ENCODE measurements at regions not wholly inside any gene's neighbourhood (a gene's known extent, or its start where the extent isn't known, plus 50 kb on each side); places are given as distances from the start of the nearest gene placed in this dataset.
"Not testable (repeated sequence)": the region's sequence is repeated elsewhere in the genome, so short reads cannot be mapped to it uniquely, and the experiment has no call there.

DNA sequence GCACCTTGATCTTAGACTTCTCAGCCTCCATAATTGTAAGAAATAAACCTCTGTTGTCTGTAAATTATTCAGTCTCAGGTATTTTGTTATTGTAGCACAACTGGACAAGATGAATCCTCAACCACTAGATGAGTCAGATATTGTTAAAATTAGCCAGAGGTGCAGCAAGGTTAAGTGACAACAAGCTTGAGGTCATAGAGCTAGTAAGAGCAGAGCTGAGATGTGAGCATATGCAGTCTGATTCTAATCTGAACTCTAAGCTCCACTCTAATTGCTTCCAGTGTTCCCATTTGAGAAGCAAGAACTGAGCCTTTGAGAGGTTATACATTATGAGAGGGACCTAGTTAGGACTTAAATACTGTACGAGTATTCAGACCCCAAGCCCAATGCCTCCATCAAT is 93.1 kb downstream of the FZD1 start:
- DNase-seq: no peak

GRCh38 chr7:91357901-91358300 is 93.7 kb downstream of the FZD1 start:
- no peak for DNase-seq

DNA sequence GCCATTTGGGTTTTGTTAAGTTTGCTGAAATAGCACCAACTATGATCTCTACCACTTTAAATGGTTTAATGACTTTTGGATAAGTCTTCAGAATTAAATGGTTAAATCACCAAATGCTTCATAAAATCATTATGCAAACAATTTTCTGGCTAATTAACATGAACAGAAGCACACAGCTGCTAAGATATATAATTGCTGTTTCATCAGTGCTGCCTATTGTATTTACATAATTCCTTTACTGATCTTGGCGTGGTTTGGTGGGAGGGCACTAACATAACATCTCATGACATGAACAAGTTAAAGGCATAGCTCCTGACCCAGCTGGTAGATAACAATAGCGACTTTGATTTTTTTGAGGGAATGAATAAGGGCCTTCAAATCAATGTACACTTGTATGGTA is 94.1 kb downstream of the FZD1 start:
- no peak for DNase-seq

DNA sequence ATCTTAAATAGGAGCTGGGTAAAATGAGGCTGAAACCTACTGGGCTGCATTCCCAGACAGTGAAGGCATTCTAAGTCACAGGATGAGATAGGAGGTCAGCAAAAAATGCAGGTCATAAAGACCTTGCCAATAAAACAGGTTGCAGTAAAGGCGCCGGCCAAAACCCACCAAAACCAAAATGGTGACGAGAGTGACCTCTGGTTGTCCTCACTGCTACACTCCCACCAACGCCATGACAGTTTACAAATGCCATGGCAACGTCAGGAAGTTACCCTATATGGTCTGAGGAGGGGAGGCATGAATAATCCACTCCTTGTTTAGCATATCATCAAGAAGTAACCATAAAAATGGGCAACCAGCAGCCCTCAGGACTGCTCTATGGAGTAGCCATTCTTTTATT is 100.9 kb downstream of the FZD1 start:
- DNase-seq: not testable (repeated sequence)

- DNase-seq: no peak
Measured at GRCh38 chr7:91366091-91366490, 101.9 kb downstream of the FZD1 start.

DNA sequence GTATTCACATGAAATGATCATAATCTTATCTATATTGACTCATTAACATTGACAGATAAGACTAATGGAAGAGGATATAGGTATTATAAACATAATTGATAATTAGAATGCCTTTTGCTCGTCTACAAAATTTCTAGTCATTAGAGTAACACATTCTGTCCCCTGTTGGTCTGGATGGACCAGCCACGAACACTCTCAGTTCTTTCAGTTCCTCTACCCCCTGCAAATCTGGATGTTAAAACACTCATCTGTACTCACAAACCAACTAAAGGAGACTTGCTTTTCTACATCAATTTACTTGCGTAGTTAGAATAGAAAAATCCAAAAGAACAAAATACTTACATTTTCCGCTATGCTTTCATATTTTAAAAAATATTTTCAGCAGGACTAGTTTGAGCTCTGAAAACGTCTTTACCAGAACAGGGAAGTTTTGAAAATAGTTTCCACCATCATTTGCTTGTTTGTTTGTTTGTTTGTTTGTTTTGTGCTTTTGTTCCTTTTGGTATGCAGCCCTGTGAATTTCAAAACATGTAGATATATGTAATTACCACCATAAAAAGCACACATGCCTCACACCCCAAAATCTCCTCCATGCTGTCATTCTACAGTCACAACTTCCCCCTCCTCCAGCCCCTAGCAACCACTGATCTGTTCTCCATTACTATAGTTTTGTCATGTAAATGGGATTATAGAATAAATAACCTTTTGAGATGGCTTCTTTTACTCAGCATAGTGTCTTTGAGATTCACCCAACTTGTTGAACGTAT is 103.8 kb downstream of the FZD1 start:
- DNase-seq: no peak

- no peak for DNase-seq
Measured at GRCh38 chr7:91372323-91372722, 108.1 kb downstream of the FZD1 start.

DNA sequence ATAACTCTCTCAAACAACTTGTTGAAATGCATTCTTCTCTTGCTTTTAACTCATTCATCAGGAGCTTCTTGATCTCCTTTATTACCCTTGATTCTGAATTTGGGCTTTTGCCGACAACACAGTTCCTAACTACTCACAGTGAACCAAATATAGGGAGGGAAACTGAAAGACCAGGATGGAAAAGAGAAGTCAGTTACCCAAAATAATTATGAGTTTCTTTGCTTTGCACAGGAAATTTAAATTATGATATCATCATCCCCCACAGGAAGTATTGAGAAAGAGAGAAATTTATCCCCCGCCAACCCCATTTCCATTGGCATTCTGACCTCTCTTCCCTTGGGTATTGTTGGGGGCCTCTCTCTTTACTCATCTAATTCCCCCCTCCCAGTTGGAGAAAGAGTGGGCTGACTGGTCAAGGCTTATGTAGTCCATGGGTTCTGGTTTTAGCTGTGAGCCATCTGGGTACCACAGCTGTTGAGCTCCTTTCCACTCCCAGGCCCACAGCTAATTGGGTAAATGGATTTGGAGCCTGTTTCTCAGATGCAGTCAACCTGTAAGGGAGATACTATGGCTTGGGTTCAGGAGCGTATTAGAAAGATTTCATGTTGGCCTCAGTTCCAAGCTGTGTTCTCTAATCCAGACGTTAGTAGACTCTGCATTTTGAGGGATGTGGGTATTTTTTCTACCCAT is 109.0 kb downstream of the FZD1 start:
- DNase-seq: no peak

DNA sequence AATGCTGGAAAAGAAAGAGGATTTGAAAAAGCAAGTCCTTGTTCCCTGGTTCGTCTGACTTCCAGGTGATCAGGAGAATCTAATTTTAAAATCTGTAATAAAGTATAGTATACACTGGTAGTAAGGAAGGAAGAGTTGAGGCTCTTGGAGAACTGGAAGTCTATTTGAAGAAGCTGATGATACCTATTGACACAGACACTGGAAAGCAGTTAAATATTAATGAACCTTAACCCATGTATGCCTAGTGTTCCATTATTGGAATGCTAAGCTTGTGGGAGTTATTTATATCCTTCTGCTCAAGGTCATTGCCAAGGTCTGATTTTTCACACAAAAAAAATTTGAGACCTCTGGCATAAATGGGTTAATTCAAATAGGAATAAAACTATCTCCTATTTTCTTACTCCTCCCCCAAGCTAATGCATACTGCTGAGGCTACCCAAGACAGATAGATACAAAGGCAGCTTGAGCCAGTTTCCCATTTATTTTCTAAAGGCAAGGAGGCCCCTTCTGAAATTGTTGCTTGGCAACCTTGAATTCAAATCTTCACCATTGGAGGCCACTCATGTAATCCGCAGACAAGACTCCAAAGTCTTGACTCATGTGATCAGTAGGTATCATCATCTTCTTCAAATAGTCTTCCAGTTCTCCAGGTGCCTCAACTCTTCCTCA is 110.2 kb downstream of the FZD1 start:
- DNase-seq: no peak

- DNase-seq: no peak
Measured at GRCh38 chr7:91375378-91375777, 111.1 kb downstream of the FZD1 start.

- DNase-seq: no peak
Measured at GRCh38 chr7:91378131-91378530, 113.9 kb downstream of the FZD1 start.

- no peak for DNase-seq
Measured at GRCh38 chr7:91379236-91379635, 115.0 kb downstream of the FZD1 start.

GRCh38 chr7:91379991-91380390 is 115.8 kb downstream of the FZD1 start:
- no peak for DNase-seq

DNA sequence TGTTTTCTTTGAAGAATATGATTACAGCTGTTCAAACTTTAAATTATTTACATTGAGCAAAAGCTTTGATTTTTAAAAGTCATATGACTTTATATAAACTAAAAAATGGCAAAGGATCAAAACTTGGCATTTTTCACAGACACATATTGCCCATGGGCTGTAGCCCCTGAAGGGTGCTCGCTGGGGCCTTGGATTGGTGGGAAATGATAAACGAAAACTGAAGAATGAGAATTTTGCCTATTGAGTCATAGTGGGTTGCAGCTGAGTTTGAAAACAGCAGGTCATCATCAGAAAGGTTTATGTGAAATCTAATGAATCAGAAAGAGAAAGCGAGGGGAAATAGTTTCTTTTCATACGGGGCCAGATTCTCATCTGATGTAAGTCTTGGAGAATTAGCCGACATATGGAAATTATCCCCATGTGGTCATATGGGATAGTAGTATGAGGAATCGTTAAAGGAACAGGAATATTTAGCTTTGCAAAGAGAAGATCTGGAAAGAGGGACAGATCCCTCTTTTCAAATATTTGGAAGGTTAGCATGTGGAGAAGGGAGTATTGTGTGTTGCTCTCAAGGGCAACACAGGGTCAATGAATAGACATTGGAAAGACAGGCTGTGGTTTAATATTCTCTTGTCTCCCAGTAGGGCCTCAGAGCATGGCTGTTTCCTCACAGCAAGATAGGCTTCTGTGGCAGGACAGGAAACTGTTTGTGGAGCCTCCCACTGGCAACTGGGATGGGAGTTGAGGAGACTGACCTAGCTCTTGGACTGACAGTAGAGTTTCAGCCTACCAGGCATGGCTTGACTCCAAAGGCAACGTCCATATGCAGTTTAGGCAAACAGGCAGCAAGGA is 119.0 kb downstream of the FZD1 start:
- no peak for DNase-seq

DNA sequence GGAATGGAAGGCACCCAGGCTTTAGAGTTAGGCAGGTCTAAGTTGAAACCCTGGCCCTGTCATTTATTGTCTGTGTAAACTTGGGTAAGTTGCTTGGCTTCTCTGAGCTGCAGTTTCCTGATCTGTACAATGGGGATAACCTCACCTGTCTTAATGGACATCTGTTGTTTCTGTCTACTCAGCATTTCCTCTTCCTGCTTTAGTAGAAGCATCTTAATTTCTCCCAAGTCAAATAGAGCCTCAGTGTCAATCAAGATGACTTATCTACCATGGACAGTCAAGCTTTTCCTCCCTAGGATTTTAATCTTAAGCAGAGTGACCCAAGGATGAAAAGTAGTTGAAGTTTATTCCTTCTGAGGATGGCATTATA is 119.7 kb downstream of the FZD1 start:
- no peak for DNase-seq

- not testable (repeated sequence) for DNase-seq
Measured at GRCh38 chr7:91394757-91395156, 130.5 kb downstream of the FZD1 start.

- DNase-seq: not testable (repeated sequence)
Measured at GRCh38 chr7:91395313-91395712, 131.1 kb downstream of the FZD1 start.

DNA sequence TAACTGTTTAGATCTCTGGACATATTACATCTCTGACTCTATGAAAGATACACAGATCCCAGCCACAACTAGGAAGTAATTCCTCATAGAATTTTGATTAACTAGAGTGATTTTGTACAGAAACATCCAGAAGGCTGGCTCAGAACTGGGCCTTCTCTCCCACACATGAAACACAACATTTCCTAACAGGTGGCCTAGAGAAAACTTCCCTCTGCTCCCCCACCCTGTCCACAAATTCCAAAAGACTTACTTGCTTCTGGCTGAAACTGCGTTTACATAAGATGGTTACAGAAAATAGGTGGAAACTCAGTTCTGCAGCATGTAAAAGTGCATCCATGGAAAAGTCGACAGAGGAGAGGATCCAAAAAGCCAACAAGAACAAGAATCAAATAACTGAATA is 132.9 kb downstream of the FZD1 start:
- no peak for DNase-seq

- DNase-seq: no peak
Measured at GRCh38 chr7:91397612-91398011, 133.4 kb downstream of the FZD1 start.

DNA sequence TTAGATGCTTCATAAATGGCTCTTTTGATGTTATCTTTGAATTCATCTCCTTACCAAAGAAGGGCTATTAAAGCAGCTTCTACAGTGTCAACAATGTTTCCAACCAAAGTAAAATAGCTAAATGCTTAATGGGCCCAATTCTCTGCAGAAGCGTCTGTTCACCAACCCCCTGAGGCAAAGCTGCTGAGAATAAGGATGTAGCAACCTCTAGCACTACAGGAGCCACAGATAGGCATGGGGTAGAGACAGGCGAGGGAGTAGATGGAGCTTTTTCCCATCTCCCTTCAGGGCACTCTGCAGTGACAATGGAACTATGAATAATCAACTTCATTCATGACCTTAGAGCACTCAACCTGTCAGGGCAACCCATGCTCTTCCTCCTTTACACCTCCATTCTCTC is 134.1 kb downstream of the FZD1 start:
- no peak for DNase-seq

- no peak for DNase-seq
Measured at GRCh38 chr7:91405092-91405788, 141.0 kb downstream of the FZD1 start.

GRCh38 chr7:91405873-91406272 is 141.6 kb downstream of the FZD1 start:
- DNase-seq: not testable (repeated sequence)

GRCh38 chr7:91407942-91408341 is 143.7 kb downstream of the FZD1 start:
- no peak for DNase-seq
